ENCODE measurements at regions not wholly inside any gene's neighbourhood (a gene's known extent, or its start where the extent isn't known, plus 50 kb on each side); places are given as distances from the start of the nearest gene placed in this dataset.

GRCh38 chr20:56769921-56770600 lies 141.0 kb downstream of the TFAP2C start:
- TF ChIP-seq ZFX (IDR thresholded peaks at IDR 0.05): no peak
- TF ChIP-seq, protein P1, sequence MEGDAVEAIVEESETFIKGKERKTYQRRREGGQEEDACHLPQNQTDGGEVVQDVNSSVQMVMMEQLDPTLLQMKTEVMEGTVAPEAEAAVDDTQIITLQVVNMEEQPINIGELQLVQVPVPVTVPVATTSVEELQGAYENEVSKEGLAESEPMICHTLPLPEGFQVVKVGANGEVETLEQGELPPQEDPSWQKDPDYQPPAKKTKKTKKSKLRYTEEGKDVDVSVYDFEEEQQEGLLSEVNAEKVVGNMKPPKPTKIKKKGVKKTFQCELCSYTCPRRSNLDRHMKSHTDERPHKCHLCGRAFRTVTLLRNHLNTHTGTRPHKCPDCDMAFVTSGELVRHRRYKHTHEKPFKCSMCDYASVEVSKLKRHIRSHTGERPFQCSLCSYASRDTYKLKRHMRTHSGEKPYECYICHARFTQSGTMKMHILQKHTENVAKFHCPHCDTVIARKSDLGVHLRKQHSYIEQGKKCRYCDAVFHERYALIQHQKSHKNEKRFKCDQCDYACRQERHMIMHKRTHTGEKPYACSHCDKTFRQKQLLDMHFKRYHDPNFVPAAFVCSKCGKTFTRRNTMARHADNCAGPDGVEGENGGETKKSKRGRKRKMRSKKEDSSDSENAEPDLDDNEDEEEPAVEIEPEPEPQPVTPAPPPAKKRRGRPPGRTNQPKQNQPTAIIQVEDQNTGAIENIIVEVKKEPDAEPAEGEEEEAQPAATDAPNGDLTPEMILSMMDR (conservative IDR thresholded peaks at IDR 0.05): no peak
- no peak overlapping the region for H3K27ac ChIP-seq

DNA sequence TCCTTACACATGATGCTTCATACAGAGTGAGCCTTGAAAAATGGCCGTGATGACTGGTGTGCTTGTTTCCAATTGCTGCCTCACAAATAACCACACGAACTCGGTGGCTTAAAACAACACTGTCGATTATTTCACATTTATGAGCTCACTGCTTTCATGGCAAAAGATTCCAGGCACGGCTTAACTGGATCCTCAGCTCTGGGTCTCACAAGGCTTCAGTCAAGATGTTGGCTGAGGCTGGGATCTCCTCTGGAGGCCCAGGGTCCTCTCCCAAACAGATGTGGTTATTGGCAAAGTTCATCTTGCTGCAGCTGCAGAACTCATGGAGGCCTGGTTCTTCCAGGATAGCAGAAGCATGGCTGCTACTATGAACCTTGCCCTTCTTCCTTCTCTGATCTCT lies 144.6 kb downstream of the TFAP2C start:
- TF ChIP-seq, protein P1 (conservative IDR thresholded peaks at IDR 0.05): no peak
- TF ChIP-seq ZFX (IDR thresholded peaks at IDR 0.05): no peak
- no peak overlapping the region for H3K27ac ChIP-seq

- H3K27ac ChIP-seq: no peak overlapping the region
- TF ChIP-seq ZFX (IDR thresholded peaks at IDR 0.05): no peak
- TF ChIP-seq, protein P1 (conservative IDR thresholded peaks at IDR 0.05): no peak
Measured at GRCh38 chr20:56774873-56775272, 145.8 kb downstream of the TFAP2C start.

DNA sequence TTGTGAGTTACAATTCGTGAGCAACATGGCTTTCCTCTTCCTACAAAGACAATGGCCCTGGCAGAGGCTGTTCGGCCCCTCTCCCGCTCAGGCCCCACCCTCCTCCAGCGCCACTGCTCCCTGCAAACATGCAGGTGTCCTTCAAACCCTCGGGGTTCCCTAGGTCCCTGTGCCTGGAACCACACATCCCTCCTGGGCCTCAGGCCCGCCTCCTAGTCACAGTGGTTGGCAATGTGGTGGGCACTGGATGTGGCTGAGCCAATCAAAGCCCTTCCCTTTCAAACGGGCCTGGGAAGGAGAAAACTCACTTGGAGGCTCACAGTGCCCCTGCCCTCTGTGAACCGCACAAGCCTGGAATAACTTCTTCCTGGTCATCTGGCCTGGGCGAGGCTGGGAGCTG lies 147.2 kb downstream of the TFAP2C start:
- no peak overlapping the region for H3K27ac ChIP-seq
- TF ChIP-seq ZFX (IDR thresholded peaks at IDR 0.05): no peak
- TF ChIP-seq, protein P1 (conservative IDR thresholded peaks at IDR 0.05): no peak

DNA sequence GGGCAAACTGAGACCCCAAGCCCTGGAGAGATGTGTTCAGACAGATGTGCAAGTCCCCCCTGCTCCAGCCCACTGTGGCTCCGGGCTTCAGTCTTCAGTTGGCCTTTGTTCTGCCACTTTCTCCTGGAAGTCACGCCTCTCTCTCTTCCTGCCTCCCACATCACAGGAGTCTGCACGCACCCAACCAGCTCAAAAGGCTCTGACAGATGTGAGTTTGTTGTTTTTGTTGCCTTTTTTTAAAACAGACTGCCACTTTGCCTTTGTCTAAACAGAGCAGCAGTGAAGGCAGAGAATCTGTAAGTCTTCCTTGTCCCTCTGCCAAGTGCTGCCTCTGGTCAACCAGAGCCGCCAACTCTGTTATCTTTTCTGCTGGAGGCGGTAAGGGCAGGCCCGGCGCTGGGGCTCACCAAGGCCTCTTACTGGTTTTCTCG lies 149.7 kb downstream of the TFAP2C start:
- TF ChIP-seq, protein P1 (conservative IDR thresholded peaks at IDR 0.05): no peak
- TF ChIP-seq ZFX (IDR thresholded peaks at IDR 0.05): no peak
- H3K27ac ChIP-seq: no peak overlapping the region

- H3K27ac ChIP-seq: no peak overlapping the region
- TF ChIP-seq, protein P1 (conservative IDR thresholded peaks at IDR 0.05): no peak
- no peak for TF ChIP-seq ZFX (IDR thresholded peaks at IDR 0.05)
Measured at GRCh38 chr20:56779452-56780143, 150.5 kb downstream of the TFAP2C start.

- H3K27ac ChIP-seq: no peak overlapping the region
- no peak for TF ChIP-seq ZFX (IDR thresholded peaks at IDR 0.05)
- TF ChIP-seq, protein P1 (conservative IDR thresholded peaks at IDR 0.05): no peak
Measured at GRCh38 chr20:56780266-56780665, 151.2 kb downstream of the TFAP2C start.
